BLaER1 (cell line): ENCODE measurements at regions not wholly inside any gene's neighbourhood (a gene's known extent, or its start where the extent isn't known, plus 50 kb on each side); places are given as distances from the start of the nearest gene placed in this dataset.

Source experiments
- H3K27ac ChIP-seq: shearing (Covaris generic); formaldehyde crosslinking; 2 replicates; pipeline ENCODE4 v1.8.1; 2022
- H3K27me3 ChIP-seq: shearing (Covaris generic); formaldehyde crosslinking; 2 replicates; pipeline ENCODE4 v1.8.1; 2022
- H3K36me3 ChIP-seq: shearing (Covaris generic); formaldehyde crosslinking; 2 replicates; pipeline ENCODE4 v1.8.1; 2022
- H3K4me1 ChIP-seq: shearing (Covaris generic); formaldehyde crosslinking; 2 replicates; pipeline ENCODE4 v1.8.1; 2022
- H3K4me2 ChIP-seq: shearing (Covaris generic); formaldehyde crosslinking; 2 replicates; pipeline ENCODE4 v1.8.1; 2022
- H3K4me3 ChIP-seq: shearing (Covaris generic); formaldehyde crosslinking; 2 replicates; pipeline ENCODE4 v1.8.1; 2022
- H3K9ac ChIP-seq: shearing (Covaris generic); formaldehyde crosslinking; 2 replicates; pipeline ENCODE4 v1.8.1; 2022
- H3K9me3 ChIP-seq: shearing (Covaris generic); formaldehyde crosslinking; 2 replicates; pipeline ENCODE4 v1.8.1; 2022
- H4K20me1 ChIP-seq: shearing (Covaris generic); formaldehyde crosslinking; 2 replicates; pipeline ENCODE4 v1.8.1; 2022
- Cebpa-rat ChIP-seq: shearing (Covaris generic); IDR thresholded peaks from 2 replicates; pipeline ENCODE4 v1.8.1; 2022

DNA sequence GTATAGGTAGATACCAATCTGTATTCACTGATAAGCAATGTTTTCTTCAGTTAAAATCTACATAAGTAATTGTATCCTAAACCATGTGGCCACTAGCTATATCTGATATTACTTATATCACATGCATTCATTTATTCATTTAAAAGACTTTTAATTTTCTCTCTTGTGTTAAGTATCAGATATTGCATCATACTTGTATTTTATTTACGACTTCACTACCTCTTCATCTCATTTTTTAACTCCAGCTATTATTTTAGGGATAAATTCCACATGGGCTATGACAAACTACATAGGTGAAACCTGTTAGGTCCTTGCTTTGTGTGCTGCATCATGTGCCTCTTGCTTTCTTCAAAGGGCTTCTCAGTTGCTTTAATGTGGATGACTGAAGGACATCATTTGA, 1018.3 kb downstream of the ZPLD1 start:
- H3K4me2 ChIP-seq, result no peak overlapping the region
- no peak overlapping the region for H3K4me3 ChIP-seq
- no peaks in the 10 kb centered on the region for H3K4me1 ChIP-seq
- H3K9ac ChIP-seq, result no peak overlapping the region
- no peaks in the 10 kb centered on the region for H4K20me1 ChIP-seq
- TF ChIP-seq Cebpa-rat, result no peak
- H3K27me3 ChIP-seq, result no peaks in the 10 kb centered on the region
- no peaks in the 10 kb centered on the region for H3K9me3 ChIP-seq
- H3K36me3 ChIP-seq, result no peaks in the 10 kb centered on the region
- no peak overlapping the region for H3K27ac ChIP-seq

GRCh38 chr3:103459815-103460214, 1025.0 kb downstream of the ZPLD1 start:
- Histone ChIP-seq H3K27ac (no peak overlapping the region), H3K9ac (no peak overlapping the region), H4K20me1 (no peaks in the 10 kb centered on the region), H3K4me1 (no peaks in the 10 kb centered on the region), H3K4me2 (no peak overlapping the region), H3K4me3 (no peak overlapping the region), H3K9me3 (no peaks in the 10 kb centered on the region), H3K27me3 (no peaks in the 10 kb centered on the region), H3K36me3 (no peaks in the 10 kb centered on the region)
- TF ChIP-seq Cebpa-rat, result no peak

DNA sequence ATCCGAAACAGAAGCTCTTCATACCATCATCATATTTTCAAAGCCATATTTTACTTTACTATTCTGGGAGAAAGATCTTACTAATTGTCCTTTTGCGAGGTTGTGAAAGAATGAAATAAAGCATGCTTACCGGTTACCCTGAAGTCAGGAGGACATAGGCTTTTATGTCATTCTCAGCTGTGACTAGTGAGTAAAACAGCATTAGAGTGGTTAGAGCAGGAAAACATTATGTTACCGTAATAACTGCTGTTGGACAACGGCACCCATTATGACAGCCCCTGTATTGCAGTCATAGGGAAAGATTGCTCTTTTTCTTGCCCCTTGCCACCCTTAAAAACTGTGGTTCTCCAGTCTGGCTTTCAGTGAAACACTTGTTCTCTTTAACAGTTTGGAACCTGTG, 1035.7 kb downstream of the ZPLD1 start:
- Histone ChIP-seq H3K36me3 (no peaks in the 10 kb centered on the region), H3K27ac (no peak overlapping the region), H3K9ac (no peak overlapping the region), H4K20me1 (no peaks in the 10 kb centered on the region), H3K4me2 (no peak overlapping the region), H3K4me3 (no peak overlapping the region), H3K4me1 (no peaks in the 10 kb centered on the region), H3K9me3 (no peaks in the 10 kb centered on the region), H3K27me3 (no peaks in the 10 kb centered on the region)
- no peak for TF ChIP-seq Cebpa-rat

DNA sequence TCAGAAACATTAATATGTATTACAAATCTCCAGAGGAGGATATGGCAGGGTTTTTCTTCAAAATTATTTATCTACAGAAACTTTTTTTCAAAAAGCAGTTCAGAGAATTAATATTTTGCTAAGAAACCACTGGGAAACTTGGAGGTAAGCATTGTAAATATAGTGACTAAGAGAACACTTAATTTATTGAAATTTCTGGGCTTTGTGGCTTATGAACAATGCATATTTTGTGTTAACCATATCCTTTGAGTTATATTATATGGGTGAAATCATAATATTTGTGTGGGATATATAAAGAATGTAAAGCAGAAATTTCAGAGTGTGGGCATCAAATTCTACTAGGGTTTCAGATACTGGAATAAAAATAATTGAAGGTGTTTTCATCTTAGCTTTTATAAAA, 1059.2 kb downstream of the ZPLD1 start:
- TF ChIP-seq Cebpa-rat, result no peak

DNA sequence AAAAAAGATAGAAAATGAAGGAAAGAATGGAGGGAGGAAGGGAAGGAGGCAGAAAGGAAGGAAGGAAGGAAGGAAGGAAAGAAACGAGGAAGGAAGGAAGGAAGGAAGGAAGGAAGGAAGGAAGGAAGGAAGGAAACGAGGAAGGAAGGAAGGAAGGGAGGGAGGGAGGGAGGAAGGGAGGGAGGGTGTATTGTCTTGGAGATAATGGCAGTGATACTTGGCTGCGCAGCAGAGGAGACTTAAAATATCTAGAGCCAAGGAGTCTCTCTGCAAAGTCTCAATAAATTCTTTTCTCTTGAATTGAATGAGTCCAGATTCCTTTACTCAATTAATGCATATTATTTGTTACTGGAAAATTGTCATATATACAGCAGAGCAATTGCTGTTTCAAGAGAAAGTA, 1059.7 kb downstream of the ZPLD1 start:
- no peak for TF ChIP-seq Cebpa-rat
- Histone ChIP-seq H3K27me3 (no peaks in the 10 kb centered on the region), H3K4me3 (no peak overlapping the region), H3K27ac (no peak overlapping the region), H3K36me3 (no peaks in the 10 kb centered on the region), H4K20me1 (no peaks in the 10 kb centered on the region), H3K4me2 (no peak overlapping the region), H3K9ac (no peak overlapping the region), H3K9me3 (no peaks in the 10 kb centered on the region), H3K4me1 (no peaks in the 10 kb centered on the region)

More for the DNA sequence above, 1059.2 kb downstream of the ZPLD1 start:
- Histone ChIP-seq H3K4me2 (no peak overlapping the region), H3K4me1 (no peaks in the 10 kb centered on the region), H4K20me1 (no peaks in the 10 kb centered on the region), H3K9ac (no peak overlapping the region), H3K4me3 (no peak overlapping the region), H3K27me3 (no peaks in the 10 kb centered on the region), H3K9me3 (no peaks in the 10 kb centered on the region), H3K36me3 (no peaks in the 10 kb centered on the region), H3K27ac (no peak overlapping the region)

DNA sequence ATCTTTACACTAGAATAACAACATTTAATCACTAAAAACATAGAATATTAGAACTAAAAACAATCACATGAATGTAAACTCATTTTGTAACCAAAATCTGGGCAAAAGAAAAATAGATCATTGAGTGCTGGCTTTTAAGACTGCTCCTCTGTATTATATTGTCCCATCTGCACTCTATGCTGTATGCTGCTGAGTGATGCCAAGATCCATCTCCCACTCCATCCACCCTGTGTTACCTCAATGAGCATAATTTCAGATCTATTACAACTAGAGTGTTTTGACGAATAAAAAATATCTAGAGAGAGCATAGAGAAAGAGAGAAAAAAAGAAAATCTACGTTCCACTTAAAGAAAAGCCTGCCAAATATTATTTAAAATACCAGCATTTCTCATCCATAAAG, 1060.4 kb downstream of the ZPLD1 start:
- Histone ChIP-seq H3K9me3 (no peaks in the 10 kb centered on the region), H3K4me1 (no peaks in the 10 kb centered on the region), H4K20me1 (no peaks in the 10 kb centered on the region), H3K27me3 (no peaks in the 10 kb centered on the region), H3K4me2 (no peak overlapping the region), H3K36me3 (no peaks in the 10 kb centered on the region), H3K27ac (no peak overlapping the region), H3K4me3 (no peak overlapping the region), H3K9ac (no peak overlapping the region)
- TF ChIP-seq Cebpa-rat, result no peak

- Histone ChIP-seq H3K4me3 (no peak overlapping the region), H3K9ac (no peak overlapping the region), H3K27me3 (no peaks in the 10 kb centered on the region), H3K4me2 (no peak overlapping the region), H3K4me1 (no peaks in the 10 kb centered on the region), H3K9me3 (no peaks in the 10 kb centered on the region), H4K20me1 (no peaks in the 10 kb centered on the region), H3K36me3 (no peaks in the 10 kb centered on the region), H3K27ac (no peak overlapping the region)
- TF ChIP-seq Cebpa-rat, result no peak
These were observed 1064.5 kb downstream of the ZPLD1 start for GRCh38 chr3:103499132-103499900.

- Histone ChIP-seq H3K4me2 (no peak overlapping the region), H3K27me3 (no peaks in the 10 kb centered on the region), H3K9me3 (no peaks in the 10 kb centered on the region), H3K4me3 (no peak overlapping the region), H4K20me1 (no peaks in the 10 kb centered on the region), H3K27ac (no peak overlapping the region), H3K9ac (no peak overlapping the region), H3K4me1 (no peaks in the 10 kb centered on the region), H3K36me3 (no peaks in the 10 kb centered on the region)
- no peak for TF ChIP-seq Cebpa-rat
These were observed 1065.2 kb downstream of the ZPLD1 start for GRCh38 chr3:103499967-103500366.

DNA sequence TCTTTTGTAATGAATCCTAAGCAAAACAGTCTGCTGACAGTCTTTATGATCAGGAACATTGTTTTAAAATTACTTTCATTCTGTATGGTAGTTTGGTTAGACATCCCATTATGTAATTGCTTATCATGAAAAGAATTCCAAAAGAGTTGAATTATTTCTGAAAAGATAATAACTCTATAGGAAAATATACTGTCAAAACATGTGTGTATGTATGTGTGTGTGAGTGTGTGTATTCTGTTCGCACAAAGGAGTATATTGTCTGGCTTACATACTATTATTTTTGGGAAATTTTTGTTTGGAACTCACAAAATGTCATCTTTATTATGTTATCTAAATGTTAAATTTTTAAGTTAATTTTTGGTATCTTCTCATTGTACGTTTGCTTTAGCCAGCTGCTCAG, 1075.9 kb downstream of the ZPLD1 start:
- Histone ChIP-seq H3K36me3 (no peaks in the 10 kb centered on the region), H3K4me1 (no peaks in the 10 kb centered on the region), H3K9me3 (0 out of 2 replicates have a peak, but pooled peaks cover 6% of the 10 kb centered on the region), H3K27ac (no peak overlapping the region), H3K27me3 (no peaks in the 10 kb centered on the region), H3K4me3 (no peak overlapping the region), H4K20me1 (no peaks in the 10 kb centered on the region), H3K9ac (no peak overlapping the region), H3K4me2 (no peak overlapping the region)
- TF ChIP-seq Cebpa-rat, result no peak

- H3K4me3 ChIP-seq, result no peak overlapping the region
- no peaks in the 10 kb centered on the region for H3K4me1 ChIP-seq
- H3K36me3 ChIP-seq, result no peaks in the 10 kb centered on the region
- no peak overlapping the region for H3K9ac ChIP-seq
- H3K27me3 ChIP-seq, result no peaks in the 10 kb centered on the region
- H3K27ac ChIP-seq, result no peak overlapping the region
- H3K4me2 ChIP-seq, result no peak overlapping the region
- TF ChIP-seq Cebpa-rat, result no peak
- no peaks in the 10 kb centered on the region for H4K20me1 ChIP-seq
- no peaks in the 10 kb centered on the region for H3K9me3 ChIP-seq
These were observed 1077.1 kb downstream of the ZPLD1 start for GRCh38 chr3:103511891-103512290.

DNA sequence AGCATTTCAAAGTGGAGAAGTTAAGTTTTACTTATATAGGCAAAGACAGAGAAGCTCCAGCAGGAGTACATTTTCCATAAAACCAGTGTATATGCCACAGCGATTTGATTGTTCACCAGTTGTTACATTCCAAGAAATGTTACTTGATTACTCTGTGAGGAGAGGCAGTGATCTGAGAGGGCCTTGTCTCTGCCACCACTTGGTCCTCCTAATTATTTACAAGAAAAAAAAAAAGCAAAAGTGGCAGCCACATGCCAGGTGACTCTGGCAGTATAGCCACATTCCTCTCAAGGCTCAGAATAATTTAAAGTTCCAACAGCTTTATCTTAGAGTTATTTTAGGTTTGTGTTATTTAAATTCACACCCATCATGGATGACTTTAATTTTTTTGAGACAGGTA, 1077.8 kb downstream of the ZPLD1 start:
- Histone ChIP-seq H3K36me3 (no peaks in the 10 kb centered on the region), H3K9ac (no peak overlapping the region), H3K4me2 (no peak overlapping the region), H3K9me3 (no peaks in the 10 kb centered on the region), H3K4me3 (no peak overlapping the region), H3K4me1 (no peaks in the 10 kb centered on the region), H3K27me3 (no peaks in the 10 kb centered on the region), H4K20me1 (no peaks in the 10 kb centered on the region), H3K27ac (no peak overlapping the region)
- TF ChIP-seq Cebpa-rat, result no peak
